ENCODE measurements at regions not wholly inside any gene's neighbourhood (a gene's known extent, or its start where the extent isn't known, plus 50 kb on each side); places are given as distances from the start of the nearest gene placed in this dataset.

GRCh38 chr6:138600261-138600660, 101.0 kb upstream of the NHSL1 start:
- DNase-seq (ENCODE audit: low read depth), result no peak
- no peak overlapping the region for H3K4me3 ChIP-seq (ENCODE audit: low read depth, low read length)
- no peak for TF ChIP-seq CTCF (IDR thresholded peaks at IDR 0.05; ENCODE audit: low read depth, low read length, missing control alignments)
- in situ Hi-C loops (cut with HindIII; ENCODE audit: low sequenced_read_pairs), result no loop called here

- no peak overlapping the region for H3K4me3 ChIP-seq (ENCODE audit: low read depth, low read length)
- no peak for DNase-seq (ENCODE audit: low read depth)
- TF ChIP-seq CTCF (IDR thresholded peaks at IDR 0.05; ENCODE audit: low read depth, low read length, missing control alignments), result no peak
- in situ Hi-C loops (cut with HindIII; ENCODE audit: low sequenced_read_pairs), result no loop called here
Measured at GRCh38 chr6:138600726-138601125, 101.4 kb upstream of the NHSL1 start.

GRCh38 chr6:138601128-138601527, 101.8 kb upstream of the NHSL1 start:
- no peak overlapping the region for H3K4me3 ChIP-seq (ENCODE audit: low read depth, low read length)
- DNase-seq (ENCODE audit: low read depth), result no peak
- in situ Hi-C loops (cut with HindIII; ENCODE audit: low sequenced_read_pairs), result no loop called here
- TF ChIP-seq CTCF (IDR thresholded peaks at IDR 0.05; ENCODE audit: low read depth, low read length, missing control alignments), result no peak

GRCh38 chr6:138605958-138606357, 106.7 kb upstream of the NHSL1 start:
- H3K4me3 ChIP-seq (ENCODE audit: low read depth, low read length), result no peak overlapping the region
- TF ChIP-seq CTCF (IDR thresholded peaks at IDR 0.05; ENCODE audit: low read depth, low read length, missing control alignments), result no peak
- in situ Hi-C loops (cut with HindIII; ENCODE audit: low sequenced_read_pairs), result no loop called here
- DNase-seq (ENCODE audit: low read depth), result no peak

- DNase-seq (ENCODE audit: low read depth), result peak; percentile 52
- H3K4me3 ChIP-seq (ENCODE audit: low read depth, low read length), result no peak overlapping the region
- peak; percentile 16 for TF ChIP-seq CTCF (IDR thresholded peaks at IDR 0.05; ENCODE audit: low read depth, low read length, missing control alignments)
- in situ Hi-C loops (cut with HindIII; ENCODE audit: low sequenced_read_pairs), result no loop called here
Measured at GRCh38 chr6:138607478-138608433, 108.5 kb upstream of the NHSL1 start.

GRCh38 chr6:138608896-138609295, 109.6 kb upstream of the NHSL1 start:
- in situ Hi-C loops (cut with HindIII; ENCODE audit: low sequenced_read_pairs), result no loop called here
- DNase-seq (ENCODE audit: low read depth), result no peak
- no peak overlapping the region for H3K4me3 ChIP-seq (ENCODE audit: low read depth, low read length)
- no peak for TF ChIP-seq CTCF (IDR thresholded peaks at IDR 0.05; ENCODE audit: low read depth, low read length, missing control alignments)

All from astrocyte of the cerebellum (primary cell).